Naive thymus-derived CD4-positive, alpha-beta T cell (primary cell): ENCODE measurements at regions not wholly inside any gene's neighbourhood (a gene's known extent, or its start where the extent isn't known, plus 50 kb on each side); places are given as distances from the start of the nearest gene placed in this dataset.

Experiments used
- ATAC-seq: fragments of 150-1000 bp; cut with Tn5 transposase; 2 replicates; pipeline ENCODE4 v1.10.0; 2021; ENCODE audit warnings: mild to moderate bottlenecking, moderate library complexity
- CTCF ChIA-PET: fragments of 350-600 bp; sonication (Branson Sonifier 250); formaldehyde crosslinking; loops from one replicate; lab custom pipeline; 2021; ENCODE audit warnings: antibody characterized with exemption; lab: Charles Lee
- POLR2A ChIA-PET: fragments of 350-600 bp; sonication (Branson Sonifier 250); formaldehyde crosslinking; loops from one replicate; lab custom pipeline; 2021; ENCODE audit warnings: antibody characterized with exemption, inconsistent platforms; lab: Charles Lee
- DNase-seq, 9 donors: peaks; one replicate each; pipeline versions ENCODE4 v3.0.0 to v3.0.0-alpha.2; 2020 to 2022; ENCODE audit warnings: mixed read lengths in 1 of 9
- H3K27ac ChIP-seq: one replicate; pipeline ENCODE4 v1.7.0; 2013; ENCODE audit warnings: mild to moderate bottlenecking, low read depth, low read length, moderate library complexity
- H3K27me3 ChIP-seq, 2 donors: one replicate each; pipeline ENCODE4 v1.7.0; 2013; ENCODE audit warnings: low read length in 2 of 2, mild to moderate bottlenecking in 2 of 2, moderate library complexity in 2 of 2; ENCODE audit not compliant: control insufficient read depth in 2 of 2, insufficient read depth in 2 of 2
- H3K36me3 ChIP-seq, 3 experiments: 1 replicate in 2 of 3; 2 replicates in 1 of 3; pipeline ENCODE4 v1.7.0; 2013; ENCODE audit warnings: low read length in 3 of 3, mild to moderate bottlenecking in 3 of 3, moderate library complexity in 1 of 3; ENCODE audit not compliant: insufficient read depth in 3 of 3, control insufficient read depth in 2 of 3
- H3K4me1 ChIP-seq, 2 donors: one replicate each; pipeline ENCODE4 v1.7.0; 2013; ENCODE audit warnings: low read length in 2 of 2, mild to moderate bottlenecking in 2 of 2, moderate library complexity in 1 of 2; ENCODE audit not compliant: control insufficient read depth in 2 of 2, insufficient read depth in 2 of 2
- H3K4me3 ChIP-seq: 2 replicates; pipeline ENCODE4 v1.7.0; 2013; ENCODE audit warnings: mild to moderate bottlenecking, low read length
- H3K9me3 ChIP-seq, 3 experiments: 1 replicate in 2 of 3; 2 replicates in 1 of 3; pipeline ENCODE4 v1.7.0; 2013; ENCODE audit warnings: low read length in 3 of 3; ENCODE audit not compliant: control insufficient read depth in 2 of 3
- H3K27ac Mint-ChIP-seq, 9 donors: one replicate each; pipeline ENCODE4 v1.8.0; 2020 to 2022; ENCODE audit warnings: mixed read lengths in 9 of 9, mild to moderate bottlenecking in 8 of 9, moderate library complexity in 5 of 9, inconsistent platforms in 2 of 9
- H3K27me3 Mint-ChIP-seq, 5 donors: one replicate each; pipeline ENCODE4 v1.8.0; 2021 to 2022; ENCODE audit warnings: mixed read lengths in 5 of 5, mild to moderate bottlenecking in 1 of 5
- H3K36me3 Mint-ChIP-seq, 5 donors: one replicate each; pipeline ENCODE4 v1.8.0; 2020 to 2022; ENCODE audit warnings: mixed read lengths in 5 of 5, mild to moderate bottlenecking in 3 of 5, inconsistent platforms in 1 of 5
- H3K4me1 Mint-ChIP-seq, 7 donors: one replicate each; pipeline ENCODE4 v1.8.0; 2020 to 2022; ENCODE audit warnings: mixed read lengths in 7 of 7, mild to moderate bottlenecking in 3 of 7, inconsistent platforms in 1 of 7
- H3K4me3 Mint-ChIP-seq, 10 donors: one replicate each; pipeline ENCODE4 v1.8.0; 2020 to 2022; ENCODE audit warnings: mild to moderate bottlenecking in 10 of 10, mixed read lengths in 10 of 10, moderate library complexity in 6 of 10, inconsistent platforms in 2 of 10
- H3K9me3 Mint-ChIP-seq, 11 donors: one replicate each; pipeline ENCODE4 v1.8.0; 2020 to 2022; ENCODE audit warnings: mixed read lengths in 11 of 11, mild to moderate bottlenecking in 4 of 11, inconsistent platforms in 1 of 11, moderate library complexity in 1 of 11
- intact Hi-C, 2 donors: fragments of 100-400 bp; cut with micrococcal nuclease; formaldehyde crosslinking; loops; one replicate each; pipeline ENCODE4 v1.15.1; 2023

DNA sequence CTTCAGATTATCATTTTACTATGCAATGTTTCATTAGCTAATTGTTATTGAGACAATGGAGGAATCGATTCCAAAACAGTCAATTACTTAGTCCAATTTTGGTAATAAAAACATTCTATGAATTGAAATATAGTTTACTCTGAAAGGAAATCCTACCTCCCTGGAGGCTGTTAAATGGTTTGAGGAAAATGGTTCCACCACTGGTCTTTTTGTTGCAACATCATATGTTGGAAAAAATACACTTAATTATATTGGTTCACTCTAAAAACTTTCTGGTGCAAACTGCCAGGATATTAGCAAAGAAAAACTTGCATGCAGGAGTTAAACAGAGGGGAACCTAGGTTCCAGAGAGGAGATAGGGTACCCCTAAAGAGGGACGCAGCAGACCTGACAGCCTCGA lies 267.3 kb upstream of the LYZL1 start:
- Histone ChIP-seq H3K36me3 (no peaks in the 10 kb centered on the region), H3K9me3 (no peaks in the 10 kb centered on the region), H3K27me3 (no peaks in the 10 kb centered on the region), H3K4me1 (no peaks in the 10 kb centered on the region), H3K4me3 (no peak overlapping the region), H3K27ac (no peak overlapping the region)
- ChIA-PET CTCF (no interaction called here), POLR2A (no interaction called here)
- Mint-ChIP-seq H3K4me1 (peaks cover 0 to 2% (median 0%) of the 10 kb centered on the region in 7 donors), H3K36me3 (no peaks in the 10 kb centered on the region), H3K27me3 (peaks cover 0 to 13% (median 4%) of the 10 kb centered on the region in 5 donors), H3K27ac (no peak overlapping the region), H3K9me3 (peaks cover 0 to 9% (median 0%) of the 10 kb centered on the region in 11 donors), H3K4me3 (no peak overlapping the region)
- no peak for DNase-seq
- intact Hi-C loops: no loop called here
- ATAC-seq: no peak

DNA sequence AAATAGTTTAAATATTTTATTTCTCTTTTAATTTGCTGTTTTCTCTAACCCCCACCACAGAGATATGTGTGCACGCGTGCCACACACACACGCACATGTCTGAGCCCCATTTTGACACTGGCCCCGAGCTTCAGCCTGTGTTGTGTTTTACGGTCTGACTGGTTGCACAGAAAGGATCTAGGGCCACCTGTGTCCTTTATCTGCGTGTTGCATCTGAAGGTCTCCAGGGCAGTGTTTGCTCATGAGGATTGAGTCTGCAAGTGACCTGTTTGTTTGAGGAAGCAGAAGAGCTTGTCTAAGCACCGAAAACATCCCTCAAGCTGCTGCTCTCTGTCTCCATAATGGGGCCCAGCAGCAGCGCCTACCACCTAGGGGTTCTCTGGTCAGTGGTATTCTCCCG lies 266.4 kb upstream of the LYZL1 start:
- no peak overlapping the region for H3K27ac ChIP-seq
- peaks cover 0 to 2% (median 0%) of the 10 kb centered on the region in 7 donors for H3K4me1 Mint-ChIP-seq
- no peak overlapping the region for H3K4me3 Mint-ChIP-seq
- no peaks in the 10 kb centered on the region for H3K9me3 ChIP-seq
- ATAC-seq (no peak), DNase-seq (no peak)
- peaks cover 0 to 12% (median 4%) of the 10 kb centered on the region in 5 donors for H3K27me3 Mint-ChIP-seq
- no peaks in the 10 kb centered on the region for H3K36me3 ChIP-seq
- no peaks in the 10 kb centered on the region for H3K4me1 ChIP-seq
- no peak overlapping the region for H3K4me3 ChIP-seq
- intact Hi-C loops: no loop called here
- no peaks in the 10 kb centered on the region for H3K36me3 Mint-ChIP-seq
- no peaks in the 10 kb centered on the region for H3K27me3 ChIP-seq
- H3K9me3 Mint-ChIP-seq: peaks cover 0 to 5% (median 0%) of the 10 kb centered on the region in 11 donors
- ChIA-PET POLR2A (no interaction called here), CTCF (interaction anchor here (0.7 kb wide), 1 partner anchor 11 kb away, joined by 3 read pairs; no protein-coding TSS in a partner anchor)
- H3K27ac Mint-ChIP-seq: no peak overlapping the region

DNA sequence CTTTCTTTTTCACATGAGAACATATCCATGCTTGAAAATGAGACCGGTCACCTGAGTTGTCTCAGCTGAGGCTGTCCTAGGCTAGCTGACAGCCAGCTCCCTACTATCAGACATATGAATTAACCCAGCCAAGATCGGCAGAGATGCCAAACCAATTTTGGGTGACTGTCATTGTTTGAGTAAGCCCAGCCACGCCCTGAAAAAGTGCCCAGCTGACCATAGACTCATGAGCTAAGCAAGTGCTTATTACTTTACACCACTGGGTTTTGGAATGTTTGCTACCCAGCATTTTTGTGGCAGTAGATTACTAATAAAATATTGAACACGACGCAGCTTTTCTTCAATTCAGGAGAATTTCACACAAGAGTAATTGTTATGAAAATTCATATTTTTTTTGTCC lies 265.2 kb upstream of the LYZL1 start:
- Mint-ChIP-seq H3K27me3 (peaks cover 0 to 12% (median 8%) of the 10 kb centered on the region in 5 donors), H3K4me3 (no peak overlapping the region), H3K36me3 (no peaks in the 10 kb centered on the region), H3K9me3 (peaks cover 0 to 4% (median 0%) of the 10 kb centered on the region in 11 donors), H3K27ac (no peak overlapping the region), H3K4me1 (peaks cover 0 to 2% (median 0%) of the 10 kb centered on the region in 7 donors)
- no peaks in the 10 kb centered on the region for H3K9me3 ChIP-seq
- ATAC-seq: no peak
- ChIA-PET CTCF (interaction anchor here (0.6 kb wide), 1 partner anchor 557 kb away, joined by 7 read pairs; no protein-coding TSS in a partner anchor), POLR2A (no interaction called here)
- intact Hi-C loops: no loop called here
- no peak overlapping the region for H3K27ac ChIP-seq
- no peak overlapping the region for H3K4me3 ChIP-seq
- no peak for DNase-seq
- no peaks in the 10 kb centered on the region for H3K4me1 ChIP-seq
- H3K27me3 ChIP-seq: no peaks in the 10 kb centered on the region
- no peaks in the 10 kb centered on the region for H3K36me3 ChIP-seq

DNA sequence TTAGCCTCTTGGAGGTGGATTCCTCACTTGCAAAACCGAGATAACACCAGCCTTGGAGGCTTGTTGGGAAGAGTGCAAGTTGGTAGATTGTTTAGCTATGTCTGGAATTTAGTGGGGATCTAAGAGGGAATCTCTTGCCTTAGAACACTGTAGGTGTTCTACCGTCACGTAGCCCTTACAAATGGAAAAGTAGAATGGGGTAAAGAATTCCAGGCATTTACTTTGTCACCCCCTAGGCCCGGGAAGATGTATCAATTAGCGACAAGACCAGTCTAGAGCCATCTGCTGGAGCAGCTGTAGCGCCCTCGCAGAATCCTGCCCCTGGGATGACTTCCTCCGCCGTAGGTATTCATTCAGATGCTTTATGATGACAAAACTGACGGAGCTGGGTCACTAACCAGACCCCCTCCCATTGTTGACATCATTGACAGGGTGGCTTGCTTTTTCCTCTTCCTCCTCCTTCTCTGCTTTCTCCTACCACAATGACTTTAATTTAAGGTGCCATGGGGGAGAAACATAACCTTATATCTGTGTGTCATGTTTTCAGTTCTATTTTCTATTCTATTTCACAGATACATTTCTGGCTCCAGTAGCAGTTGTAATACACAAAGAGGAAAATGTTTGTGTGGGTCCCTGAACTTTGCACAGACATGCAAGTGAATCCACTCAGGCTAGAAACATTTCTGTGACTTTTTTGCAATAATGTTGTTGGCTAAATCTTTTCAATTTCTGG lies 262.6 kb upstream of the LYZL1 start:
- no peak for DNase-seq
- intact Hi-C loops: no loop called here
- Histone ChIP-seq H3K36me3 (no peaks in the 10 kb centered on the region), H3K4me3 (no peak overlapping the region), H3K9me3 (no peaks in the 10 kb centered on the region), H3K27me3 (no peaks in the 10 kb centered on the region), H3K4me1 (no peaks in the 10 kb centered on the region), H3K27ac (no peak overlapping the region)
- POLR2A ChIA-PET: no interaction called here
- H3K4me3 Mint-ChIP-seq: no peak overlapping the region
- H3K27me3 Mint-ChIP-seq: peaks cover 0 to 31% (median 14%) of the 10 kb centered on the region in 5 donors
- peaks cover 0 to 2% (median 0%) of the 10 kb centered on the region in 7 donors for H3K4me1 Mint-ChIP-seq
- no peak overlapping the region for H3K27ac Mint-ChIP-seq
- no peaks in the 10 kb centered on the region for H3K36me3 Mint-ChIP-seq
- H3K9me3 Mint-ChIP-seq: peaks cover 0 to 3% (median 0%) of the 10 kb centered on the region in 11 donors
- no peak for ATAC-seq
- CTCF ChIA-PET: no interaction called here

DNA sequence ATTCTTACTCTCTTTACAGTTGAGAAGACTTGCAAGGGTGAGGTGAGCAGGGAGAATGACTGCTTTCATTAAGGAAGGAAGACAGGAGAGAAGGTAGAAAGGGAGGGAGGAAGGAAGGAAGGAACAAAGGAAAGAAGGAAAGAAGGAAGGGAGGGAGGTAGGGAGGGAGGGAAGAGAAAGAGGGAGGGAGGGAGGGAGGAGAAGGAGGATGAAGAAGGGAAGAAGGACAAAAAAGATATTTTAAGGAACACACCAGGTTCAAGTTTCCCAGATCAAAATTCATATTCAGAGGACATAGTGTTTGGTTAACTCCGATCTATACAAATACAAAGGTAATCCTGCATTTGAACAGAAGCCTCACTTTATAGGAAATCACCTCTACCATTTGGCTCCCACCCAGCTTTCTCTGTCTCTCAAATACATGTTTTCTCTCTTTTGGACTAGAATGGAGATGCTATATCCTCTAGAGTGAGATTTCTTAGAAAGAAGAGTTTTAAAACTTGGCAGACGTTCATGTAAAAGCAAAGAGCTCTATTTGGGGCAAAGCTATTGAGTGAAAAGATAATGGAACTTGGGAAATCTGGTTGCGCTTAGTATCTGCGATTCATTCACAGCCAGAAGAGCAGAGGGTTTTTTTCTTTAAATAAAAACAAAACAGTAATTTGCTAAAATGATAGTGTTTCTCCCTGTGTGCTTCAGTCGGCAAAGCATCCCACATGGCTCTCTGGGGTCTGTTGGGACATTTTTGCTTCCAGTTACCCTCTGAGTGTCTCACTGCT lies 261.9 kb upstream of the LYZL1 start:
- ChIA-PET CTCF (no interaction called here), POLR2A (no interaction called here)
- H3K27ac ChIP-seq: no peak overlapping the region
- no peaks in the 10 kb centered on the region for H3K36me3 Mint-ChIP-seq
- H3K4me1 Mint-ChIP-seq: peaks cover 0 to 2% (median 0%) of the 10 kb centered on the region in 7 donors
- intact Hi-C loops: no loop called here
- no peaks in the 10 kb centered on the region for H3K4me1 ChIP-seq
- H3K36me3 ChIP-seq: no peaks in the 10 kb centered on the region
- H3K4me3 Mint-ChIP-seq: no peak overlapping the region
- ATAC-seq (no peak), DNase-seq (no peak)
- peaks cover 0 to 31% (median 14%) of the 10 kb centered on the region in 5 donors for H3K27me3 Mint-ChIP-seq
- no peak overlapping the region for H3K4me3 ChIP-seq
- no peak overlapping the region for H3K27ac Mint-ChIP-seq
- peaks cover 0 to 3% (median 0%) of the 10 kb centered on the region in 11 donors for H3K9me3 Mint-ChIP-seq
- H3K9me3 ChIP-seq: no peaks in the 10 kb centered on the region
- no peaks in the 10 kb centered on the region for H3K27me3 ChIP-seq

DNA sequence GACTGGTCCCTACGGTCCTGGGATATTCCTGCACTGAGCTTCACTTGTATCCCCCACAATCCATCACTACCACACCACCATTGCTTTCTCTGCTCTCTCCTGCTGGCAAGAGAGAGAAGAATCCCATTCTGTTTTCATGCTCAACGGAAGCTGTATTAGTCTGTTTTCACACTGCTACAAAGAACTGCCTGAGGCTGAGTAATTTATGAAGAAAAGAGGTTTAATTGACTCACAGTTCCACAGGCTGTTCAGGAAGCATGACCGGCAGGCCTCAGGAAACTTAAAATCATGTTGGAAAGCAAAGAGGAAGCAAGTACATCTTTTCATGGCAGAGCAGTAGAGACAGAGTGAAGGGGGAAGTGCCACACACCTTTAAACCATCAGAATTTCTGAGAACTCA lies 260.4 kb upstream of the LYZL1 start:
- DNase-seq (no peak), ATAC-seq (no peak)
- H3K4me3 ChIP-seq: no peak overlapping the region
- ChIA-PET POLR2A (no interaction called here), CTCF (no interaction called here)
- no peaks in the 10 kb centered on the region for H3K36me3 Mint-ChIP-seq
- peaks cover 0 to 29% (median 14%) of the 10 kb centered on the region in 5 donors for H3K27me3 Mint-ChIP-seq
- H3K27ac ChIP-seq: no peak overlapping the region
- no peaks in the 10 kb centered on the region for H3K9me3 ChIP-seq
- peaks cover 0 to 3% (median 0%) of the 10 kb centered on the region in 11 donors for H3K9me3 Mint-ChIP-seq
- intact Hi-C loops: no loop called here
- H3K4me1 Mint-ChIP-seq: peaks cover 0 to 2% (median 0%) of the 10 kb centered on the region in 7 donors
- no peak overlapping the region for H3K27ac Mint-ChIP-seq
- H3K36me3 ChIP-seq: no peaks in the 10 kb centered on the region
- H3K4me1 ChIP-seq: no peaks in the 10 kb centered on the region
- no peak overlapping the region for H3K4me3 Mint-ChIP-seq
- no peaks in the 10 kb centered on the region for H3K27me3 ChIP-seq
